HEK293T (cell line): ENCODE measurements at regions not wholly inside any gene's neighbourhood (a gene's known extent, or its start where the extent isn't known, plus 50 kb on each side); places are given as distances from the start of the nearest gene placed in this dataset.
"Not testable (repeated sequence)": the region's sequence is repeated elsewhere in the genome, so short reads cannot be mapped to it uniquely, and the experiment has no call there.

Source experiments
- CTCF ChIA-PET: fragments of 350-600 bp; formaldehyde crosslinking; extraction: SDS; loops from one replicate; lab custom pipeline; 2021; ENCODE audit warnings: antibody characterized with exemption, inconsistent platforms; lab: Yijun Ruan, JAX
- POLR2A ChIA-PET: fragments of 350-600 bp; formaldehyde crosslinking; extraction: SDS; loops from one replicate; lab custom pipeline; 2020; ENCODE audit warnings: antibody characterized with exemption, inconsistent platforms; lab: Yijun Ruan, JAX
- DNase-seq: peaks from one replicate; pipeline ENCODE4 v3.0.0; 2012; ENCODE audit warnings: mixed read lengths; ENCODE audit errors: extremely low spot score
- ARNT ChIP-seq: fragments of 450-650 bp; IDR thresholded peaks from 2 replicates; pipeline ENCODE4 v1.6.1; 2017; ENCODE audit warnings: mild to moderate bottlenecking
- BHLHE40 ChIP-seq: fragments of 450-650 bp; IDR thresholded peaks from 2 replicates; pipeline ENCODE4 v1.6.1; 2016; ENCODE audit warnings: mild to moderate bottlenecking, moderate library complexity, borderline replicate concordance
- CTBP1 ChIP-seq: fragments of 450-650 bp; IDR thresholded peaks from 2 replicates; pipeline ENCODE4 v1.6.1; 2016; ENCODE audit warnings: borderline replicate concordance
- ELF4 ChIP-seq: fragments of 450-650 bp; IDR thresholded peaks from 2 replicates; pipeline ENCODE4 v1.6.1; 2017; ENCODE audit warnings: antibody characterized with exemption
- FOXA1 ChIP-seq: fragments of 450-650 bp; IDR thresholded peaks from 2 replicates; pipeline ENCODE4 v1.6.1; 2016; ENCODE audit warnings: mild to moderate bottlenecking
- FOXK2 ChIP-seq: fragments of 450-650 bp; IDR thresholded peaks from 2 replicates; pipeline ENCODE4 v1.6.1; 2016; ENCODE audit warnings: mild to moderate bottlenecking
- FOXM1 ChIP-seq: fragments of 450-650 bp; IDR thresholded peaks from 2 replicates; pipeline ENCODE4 v1.6.1; 2017; ENCODE audit warnings: mild to moderate bottlenecking, borderline replicate concordance
- HDGF ChIP-seq: fragments of 450-650 bp; IDR thresholded peaks from 2 replicates; pipeline ENCODE4 v1.6.1; 2017; ENCODE audit warnings: antibody characterized with exemption, borderline replicate concordance
- L3MBTL2 ChIP-seq: fragments of 450-650 bp; conservative IDR thresholded peaks from 2 replicates; pipeline ENCODE4 v1.6.1; 2016; ENCODE audit warnings: mild to moderate bottlenecking
- LEF1 ChIP-seq: fragments of 450-650 bp; IDR thresholded peaks from 2 replicates; pipeline ENCODE4 v1.6.1; 2017; ENCODE audit warnings: mild to moderate bottlenecking, borderline replicate concordance
- NFRKB ChIP-seq: fragments of 450-650 bp; IDR thresholded peaks from 2 replicates; pipeline ENCODE4 v1.6.1; 2016; ENCODE audit warnings: mild to moderate bottlenecking, moderate library complexity
- SP1 ChIP-seq: fragments of 450-650 bp; IDR thresholded peaks from 2 replicates; pipeline ENCODE4 v1.6.1; 2017
- SUZ12 ChIP-seq: fragments of 450-650 bp; IDR thresholded peaks from 2 replicates; pipeline ENCODE4 v1.6.1; 2016; ENCODE audit warnings: mild to moderate bottlenecking
- TARDBP ChIP-seq: fragments of 450-650 bp; IDR thresholded peaks from 2 replicates; pipeline ENCODE4 v1.6.1; 2016
- ZNF384 ChIP-seq: fragments of 450-650 bp; IDR thresholded peaks from 2 replicates; pipeline ENCODE4 v1.6.1; 2016
- TF ChIP-seq, protein P1 (sequence below): fragments of 450-650 bp; IDR thresholded peaks from 2 replicates; pipeline ENCODE4 v1.6.1; 2016

DNA sequence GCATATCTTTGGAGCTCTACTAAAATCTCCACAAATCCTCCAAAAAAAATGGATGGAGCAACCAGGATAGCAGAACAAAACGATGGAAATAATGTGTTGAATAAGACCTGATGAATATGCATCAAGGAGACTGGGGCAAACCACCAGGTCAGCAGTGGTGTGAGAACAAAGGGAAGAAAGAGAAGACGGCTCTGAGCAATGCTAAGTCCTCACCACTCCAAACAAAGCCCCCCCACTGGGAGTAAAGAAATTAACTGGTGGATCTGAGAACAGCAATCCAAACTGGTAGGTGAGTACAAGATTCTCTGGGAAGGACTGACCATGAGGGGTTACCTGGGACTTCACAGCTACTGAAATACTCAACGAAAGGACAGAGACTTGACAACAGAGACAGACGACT lies 977.3 kb downstream of the TBL1XR1 start:
- POLR2A ChIA-PET = no interaction called here
- TF ChIP-seq NFRKB (no peak), ARNT (no peak), FOXK2 (no peak), FOXM1 (no peak), SUZ12 (no peak), ZNF384 (no peak), CTBP1 (no peak), SP1 (no peak), ELF4 (no peak), L3MBTL2 (no peak), FOXA1 (no peak), TARDBP (no peak), HDGF (no peak)
- CTCF ChIA-PET = no interaction called here
- no peak for DNase-seq

DNA sequence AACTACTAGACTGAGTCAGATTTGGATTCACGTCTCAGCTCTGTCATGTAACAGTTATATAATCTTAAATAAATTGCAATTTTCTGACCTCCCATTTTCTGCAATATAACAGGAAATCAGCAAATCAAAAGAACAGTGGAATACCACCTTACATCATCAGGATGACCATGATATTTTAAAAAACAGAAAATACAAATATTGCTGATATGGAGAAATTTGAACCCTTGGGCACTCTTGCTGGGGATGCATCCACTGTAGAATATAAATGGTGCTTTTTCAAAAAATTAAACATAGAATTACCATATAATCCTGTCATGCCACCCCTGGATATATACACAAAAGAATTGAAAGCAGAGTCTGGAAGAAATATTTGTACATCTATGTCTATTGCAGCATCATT lies 982.5 kb downstream of the TBL1XR1 start:
- CTCF ChIA-PET = no interaction called here
- TF ChIP-seq FOXK2 = no peak
- TF ChIP-seq, protein P1, sequence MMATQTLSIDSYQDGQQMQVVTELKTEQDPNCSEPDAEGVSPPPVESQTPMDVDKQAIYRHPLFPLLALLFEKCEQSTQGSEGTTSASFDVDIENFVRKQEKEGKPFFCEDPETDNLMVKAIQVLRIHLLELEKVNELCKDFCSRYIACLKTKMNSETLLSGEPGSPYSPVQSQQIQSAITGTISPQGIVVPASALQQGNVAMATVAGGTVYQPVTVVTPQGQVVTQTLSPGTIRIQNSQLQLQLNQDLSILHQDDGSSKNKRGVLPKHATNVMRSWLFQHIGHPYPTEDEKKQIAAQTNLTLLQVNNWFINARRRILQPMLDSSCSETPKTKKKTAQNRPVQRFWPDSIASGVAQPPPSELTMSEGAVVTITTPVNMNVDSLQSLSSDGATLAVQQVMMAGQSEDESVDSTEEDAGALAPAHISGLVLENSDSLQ = no peak
- no peak for TF ChIP-seq HDGF
- TF ChIP-seq TARDBP = no peak
- TF ChIP-seq NFRKB = no peak
- TF ChIP-seq BHLHE40 = no peak
- no peak for TF ChIP-seq FOXM1
- no peak for TF ChIP-seq L3MBTL2
- TF ChIP-seq ELF4 = no peak
- TF ChIP-seq SUZ12 = no peak
- TF ChIP-seq ZNF384 = no peak
- TF ChIP-seq CTBP1 = no peak
- no peak for TF ChIP-seq FOXA1
- TF ChIP-seq LEF1 = no peak
- no peak for TF ChIP-seq ARNT
- TF ChIP-seq SP1 = no peak
- no peak for DNase-seq
- POLR2A ChIA-PET = no interaction called here

DNA sequence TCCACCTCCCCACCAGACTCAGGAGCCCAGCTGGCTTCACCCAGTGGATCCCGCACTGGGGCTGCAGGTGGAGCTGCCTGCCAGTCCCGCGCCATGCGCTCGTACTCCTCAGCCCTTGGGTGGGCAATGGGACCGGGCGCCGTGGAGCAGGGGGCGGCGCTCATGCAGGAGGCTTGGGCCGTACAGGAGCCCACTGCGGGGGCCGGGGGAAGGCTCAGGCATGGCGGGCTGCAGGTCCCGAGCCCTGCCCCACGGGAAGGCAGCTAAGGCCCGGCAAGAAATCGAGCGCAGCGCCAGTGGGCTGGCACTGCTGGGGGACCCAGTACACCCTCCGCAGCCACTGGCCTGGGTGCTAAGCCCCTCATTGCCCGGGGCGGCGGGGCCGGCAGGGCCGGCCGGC lies 984.0 kb downstream of the TBL1XR1 start:
- CTCF ChIA-PET, DNase-seq, POLR2A ChIA-PET: not testable (repeated sequence)

DNA sequence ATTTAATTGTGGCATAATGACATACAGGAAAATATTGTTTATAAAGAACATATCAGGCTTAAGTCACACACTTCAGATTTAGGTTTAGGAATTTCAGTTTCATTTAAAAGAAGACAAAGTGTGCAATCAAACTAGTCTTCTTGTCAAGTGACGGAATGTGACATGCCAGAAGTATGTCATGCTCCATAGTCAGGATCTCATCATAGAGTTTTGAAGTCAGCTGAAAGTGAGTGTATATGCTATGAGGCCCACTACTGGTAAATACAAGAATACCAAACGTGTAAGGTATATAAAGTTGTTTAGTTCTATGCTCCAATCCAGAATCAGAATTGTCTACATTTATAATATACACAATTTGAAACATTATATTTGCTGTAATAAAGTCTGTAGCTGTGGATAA lies 988.4 kb downstream of the TBL1XR1 start:
- no peak for DNase-seq
- TF ChIP-seq TARDBP (no peak), FOXM1 (no peak), LEF1 (no peak), FOXK2 (no peak), ZNF384 (no peak), CTBP1 (no peak), SUZ12 (no peak), NFRKB (no peak), BHLHE40 (no peak), FOXA1 (no peak), ELF4 (no peak), SP1 (no peak), ARNT (no peak), L3MBTL2 (no peak), HDGF (no peak)
- TF ChIP-seq, protein P1 = no peak
- CTCF ChIA-PET = no interaction called here
- POLR2A ChIA-PET = no interaction called here

DNA sequence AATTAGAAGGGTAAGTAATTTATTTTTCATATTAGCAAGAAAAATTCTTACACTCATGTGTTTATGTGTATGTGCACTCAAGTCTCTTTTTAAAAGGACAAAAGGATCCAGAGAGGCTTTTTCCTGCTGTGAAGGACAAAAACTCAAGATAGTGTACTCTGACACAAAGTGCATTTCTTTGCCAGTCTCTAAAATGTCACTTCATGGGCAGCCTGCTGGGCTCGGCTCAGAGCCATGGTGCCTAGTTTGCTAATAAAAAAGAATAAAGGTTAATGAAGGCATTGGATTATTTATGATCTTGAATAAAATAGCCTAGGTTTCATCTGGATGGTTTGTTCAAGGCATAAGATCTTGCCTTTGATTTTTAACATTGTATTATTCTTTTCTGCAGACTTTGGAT lies 989.0 kb downstream of the TBL1XR1 start:
- TF ChIP-seq FOXK2 (no peak), SP1 (no peak)
- DNase-seq = no peak
- ChIA-PET CTCF (no interaction called here), POLR2A (no interaction called here)

DNA sequence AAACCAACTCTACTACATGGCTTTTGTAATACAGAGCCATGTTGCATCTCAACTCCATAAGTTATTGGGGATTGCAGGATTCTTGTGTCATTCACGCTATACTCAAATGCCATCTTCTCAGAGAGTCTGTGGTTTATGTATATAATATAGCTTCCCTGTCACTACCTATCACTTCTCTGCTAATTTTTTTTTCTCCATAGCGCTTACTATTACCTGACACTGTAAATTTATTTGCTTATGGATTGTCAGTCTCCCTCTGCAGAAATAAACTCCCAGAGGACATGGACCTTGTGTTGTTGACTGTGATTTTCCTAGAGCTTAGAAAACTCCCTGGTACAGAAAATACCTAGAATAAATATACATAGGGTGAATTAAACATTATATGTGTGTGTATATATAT lies 990.5 kb downstream of the TBL1XR1 start:
- POLR2A ChIA-PET = no interaction called here
- CTCF ChIA-PET = no interaction called here
- no peak for DNase-seq
- TF ChIP-seq SUZ12 (no peak), TARDBP (no peak), HDGF (no peak), FOXK2 (no peak), CTBP1 (no peak), BHLHE40 (no peak), ARNT (no peak), L3MBTL2 (no peak), ELF4 (no peak), NFRKB (no peak), FOXM1 (no peak)
- TF ChIP-seq, protein P1 = no peak

DNA sequence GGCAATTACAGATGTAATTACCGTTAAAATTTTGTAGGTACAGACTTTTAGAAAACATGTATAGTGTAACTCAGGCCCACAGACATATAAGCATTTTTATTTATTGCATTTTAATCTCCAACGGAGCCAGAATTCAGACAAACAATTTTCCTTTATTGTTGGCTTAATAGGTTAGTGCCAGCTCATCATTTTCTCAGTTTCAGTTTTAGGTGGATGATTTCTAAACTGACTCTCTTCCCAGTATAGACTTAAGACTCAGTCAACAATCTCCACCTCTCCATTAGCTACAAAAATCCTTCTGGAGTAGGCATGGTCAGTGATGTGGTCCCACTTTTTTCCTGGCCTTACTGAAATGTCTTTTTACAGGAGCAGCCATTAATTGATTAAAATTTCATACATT lies 994.6 kb downstream of the TBL1XR1 start:
- ChIA-PET CTCF (no interaction called here), POLR2A (no interaction called here)
- DNase-seq = no peak
- TF ChIP-seq L3MBTL2 (no peak), BHLHE40 (no peak), ELF4 (no peak), FOXM1 (no peak), FOXA1 (no peak), TARDBP (no peak), ARNT (no peak), ZNF384 (no peak)
